IMR-90 (cell line): ENCODE measurements at regions not wholly inside any gene's neighbourhood (a gene's known extent, or its start where the extent isn't known, plus 50 kb on each side); places are given as distances from the start of the nearest gene placed in this dataset.
A peak's percentile ranks its signal among the peaks of the same experiment; 100 is the strongest.
"Not testable (repeated sequence)": the region's sequence is repeated elsewhere in the genome, so short reads cannot be mapped to it uniquely, and the experiment has no call there.

ENCODE experiments used
- ATAC-seq: fragments of 200-7000 bp; cut with Tn5 transposase; 2 replicates; pipeline ENCODE4 v1.9.1; 2020; ENCODE audit warnings: low read depth, mild to moderate bottlenecking, moderate library complexity
- BruUV-seq: library from RNA; stranded (reverse); fragments of 400-500 nt; replicated peaks from 2 replicates; lab custom pipeline; 2021; lab: Mats Ljungman, UMichigan
- CTCF ChIA-PET: fragments of 300-600 bp; formaldehyde crosslinking; extraction: SDS; loops from one replicate; lab custom pipeline; 2021; ENCODE audit warnings: antibody characterized with exemption; lab: Yijun Ruan, JAX
- POLR2A ChIA-PET: fragments of 300-600 bp; sonication (Branson Sonifier 250); formaldehyde crosslinking; loops from one replicate; lab custom pipeline; 2022; ENCODE audit warnings: antibody characterized with exemption; ENCODE audit not compliant: unreplicated experiment; lab: Charles Lee
- DNase-seq: peaks from one replicate; pipeline ENCODE4 v3.0.0; 2013
- H2AFZ ChIP-seq: replicated peaks from 2 replicates; pipeline ENCODE3; 2013; ENCODE audit warnings: low read length, mild to moderate bottlenecking; ENCODE audit not compliant: poor library complexity
- H2AK5ac ChIP-seq: 2 replicates; pipeline ENCODE4 v1.6.1; 2013; ENCODE audit warnings: low read depth, low read length, inconsistent platforms
- H2AK9ac ChIP-seq: replicated peaks from 2 replicates; pipeline ENCODE3; 2013; ENCODE audit warnings: mild to moderate bottlenecking, low read depth, low read length, moderate library complexity; ENCODE audit not compliant: poor library complexity
- H2BK120ac ChIP-seq: 2 replicates; pipeline ENCODE4 v1.6.1; 2013; ENCODE audit warnings: low read depth, low read length, inconsistent platforms
- H2BK15ac ChIP-seq: 3 replicates; pipeline ENCODE4 v1.6.1; 2013; ENCODE audit warnings: low read depth, low read length, inconsistent platforms
- H2BK20ac ChIP-seq: 2 replicates; pipeline ENCODE4 v1.6.1; 2013; ENCODE audit warnings: low read depth, mild to moderate bottlenecking, inconsistent platforms, low read length, moderate library complexity
- H2BK5ac ChIP-seq: 2 replicates; pipeline ENCODE4 v1.6.1; 2013; ENCODE audit warnings: mild to moderate bottlenecking, low read depth, low read length, inconsistent platforms; ENCODE audit not compliant: poor library complexity, severe bottlenecking
- H3K14ac ChIP-seq: replicated peaks from 2 replicates; pipeline ENCODE4 v1.6.1; 2013; ENCODE audit warnings: low read depth, low read length, inconsistent platforms
- H3K18ac ChIP-seq: 2 replicates; pipeline ENCODE4 v1.6.1; 2013; ENCODE audit warnings: low read depth, low read length, control low read depth
- H3K23ac ChIP-seq: 2 replicates; pipeline ENCODE4 v1.6.1; 2013; ENCODE audit warnings: low read depth, low read length, inconsistent platforms
- H3K27ac ChIP-seq: 2 replicates; pipeline ENCODE4 v1.5.1; 2013; ENCODE audit warnings: mild to moderate bottlenecking, control low read depth, low read length; ENCODE audit not compliant: insufficient read depth
- H3K27me3 ChIP-seq: 2 replicates; pipeline ENCODE4 v1.6.1; 2013; ENCODE audit warnings: low read length; ENCODE audit not compliant: control insufficient read depth, insufficient read depth
- H3K36me3 ChIP-seq: 2 replicates; pipeline ENCODE4 v1.6.1; 2013; ENCODE audit warnings: low read length, mixed read lengths; ENCODE audit not compliant: control insufficient read depth, insufficient read depth
- H3K4ac ChIP-seq: 2 replicates; pipeline ENCODE4 v1.6.1; 2013; ENCODE audit warnings: low read depth, low read length, inconsistent platforms
- H3K4me1 ChIP-seq: 2 replicates; pipeline ENCODE4 v1.6.1; 2013; ENCODE audit warnings: low read length, mixed read lengths; ENCODE audit not compliant: control insufficient read depth, insufficient read depth
- H3K4me2 ChIP-seq: 2 replicates; pipeline ENCODE4 v1.6.1; 2013; ENCODE audit warnings: low read depth, mild to moderate bottlenecking, control low read depth, low read length, moderate library complexity
- H3K4me3 ChIP-seq: 2 replicates; pipeline ENCODE4 v1.5.1; 2013; ENCODE audit warnings: low read depth, mild to moderate bottlenecking, control low read depth, low read length, moderate library complexity; ENCODE audit not compliant: insufficient read depth
- H3K56ac ChIP-seq: 2 replicates; pipeline ENCODE4 v1.6.1; 2013; ENCODE audit warnings: low read length, inconsistent platforms; ENCODE audit not compliant: insufficient read depth; ENCODE audit errors: extremely low read depth
- H3K79me1 ChIP-seq, 2 experiments: 2 replicates each; pipeline ENCODE4 v1.6.1; 2013; ENCODE audit warnings: low read length in 2 of 2, inconsistent platforms in 1 of 2, low read depth in 1 of 2
- H3K9ac ChIP-seq: 2 replicates; pipeline ENCODE4 v1.6.1; 2013; ENCODE audit warnings: low read depth, low read length, control low read depth
- H3K9me1 ChIP-seq: 2 replicates; pipeline ENCODE4 v1.6.1; 2013; ENCODE audit warnings: low read length, inconsistent platforms; ENCODE audit not compliant: insufficient read depth
- H3K9me3 ChIP-seq: 2 replicates; pipeline ENCODE4 v1.6.1; 2013; ENCODE audit warnings: low read length; ENCODE audit not compliant: control insufficient read depth, insufficient read depth
- H4K20me1 ChIP-seq: 2 replicates; pipeline ENCODE4 v1.6.1; 2013; ENCODE audit warnings: low read length, inconsistent platforms; ENCODE audit not compliant: insufficient read depth
- H4K5ac ChIP-seq: 2 replicates; pipeline ENCODE4 v1.6.1; 2013; ENCODE audit warnings: mild to moderate bottlenecking, low read depth, low read length, control low read depth
- H4K8ac ChIP-seq, 2 experiments: 2 replicates each; pipeline ENCODE4 v1.6.1; 2013; ENCODE audit warnings: low read depth in 2 of 2, low read length in 2 of 2, control low read depth in 1 of 2, inconsistent platforms in 1 of 2
- H4K91ac ChIP-seq: 2 replicates; pipeline ENCODE4 v1.6.1; 2013; ENCODE audit warnings: low read depth, low read length, inconsistent platforms; ENCODE audit not compliant: insufficient read depth
- FOS ChIP-seq: fragments of 150-350 bp; IDR thresholded peaks from 2 replicates; pipeline ENCODE4 v1.6.1; 2016; ENCODE audit warnings: low read depth, low read length
- RCOR1 ChIP-seq: IDR thresholded peaks from 2 replicates; pipeline ENCODE4 v1.6.1; 2012; ENCODE audit warnings: mild to moderate bottlenecking, low read length, improper control_type of control experiment; ENCODE audit not compliant: insufficient replicate concordance
- WGBS, 2 experiments: methylation state at CpG; one replicate each; pipeline versions ENCODE4 v1.1.5 to v1.1.7; 2013; ENCODE audit warnings: missing lambda C conversion rate in 2 of 2; ENCODE audit not compliant: insufficient read length in 1 of 2; ENCODE audit errors: extremely low coverage in 2 of 2; 5-methylcytosine and 5-hydroxymethylcytosine counted together
- dilution Hi-C: fragments of 300-500 bp; cut with HindIII; formaldehyde crosslinking; loops from one replicate; pipeline ENCODE4 v1.14.3; 2018; ENCODE audit warnings: low sequenced_read_pairs; ENCODE audit not compliant: unreplicated experiment
- in situ Hi-C: fragments of 300-500 bp; cut with MboI; formaldehyde crosslinking; loops from 3 replicates; pipeline ENCODE4 v1.14.3; 2019; ENCODE audit warnings: low sequenced_read_pairs, inconsistent platforms, mixed read lengths
- intact Hi-C: fragments of 100-400 bp; cut with micrococcal nuclease; formaldehyde crosslinking; loops from 2 replicates; pipeline ENCODE4 v1.10.0; 2022

GRCh38 chr4:60729194-60729593 lies 470.9 kb upstream of the ADGRL3 start:
- no peak overlapping the region for H3K18ac ChIP-seq
- peak overlapping the region; percentile 16; the same call in 1 of the 2 replicates for H2BK120ac ChIP-seq
- intact Hi-C loops (no loop called here), dilution Hi-C loops (no loop called here), in situ Hi-C loops (no loop called here)
- no peak overlapping the region for H2BK20ac ChIP-seq
- H3K56ac ChIP-seq: no peak overlapping the region; the same call in 1 of the 2 replicates
- no peak overlapping the region for H3K9ac ChIP-seq
- H4K5ac ChIP-seq: no peak overlapping the region
- H3K23ac ChIP-seq: no peak overlapping the region
- no peaks in the 10 kb centered on the region for H3K9me1 ChIP-seq
- H3K36me3 ChIP-seq: no peaks in the 10 kb centered on the region
- no peak overlapping the region for H2BK15ac ChIP-seq
- no peak overlapping the region for H3K4me2 ChIP-seq
- no peaks in the 10 kb centered on the region for H3K27me3 ChIP-seq
- POLR2A ChIA-PET: no interaction called here
- ATAC-seq (no peak), DNase-seq (peak; percentile 57)
- H3K79me1 ChIP-seq: no peaks in the 10 kb centered on the region
- no TSS peak for BruUV-seq
- TF ChIP-seq FOS (peak; percentile 48; the same call in 1 of the 2 replicates), RCOR1 (no peak)
- H3K4me3 ChIP-seq: no peak overlapping the region
- H3K4me1 ChIP-seq: peaks cover 10% of the 10 kb centered on the region
- H2BK5ac ChIP-seq: peak overlapping the region; percentile 74
- H3K9me3 ChIP-seq: no peaks in the 10 kb centered on the region
- H2AFZ ChIP-seq: no peak overlapping the region
- H2AK5ac ChIP-seq: no peak overlapping the region
- H4K20me1 ChIP-seq: no peaks in the 10 kb centered on the region
- H3K27ac ChIP-seq: no peak overlapping the region
- no peak overlapping the region for H4K91ac ChIP-seq
- CTCF ChIA-PET: no interaction called here
- no peak overlapping the region for H4K8ac ChIP-seq
- no peak overlapping the region for H3K4ac ChIP-seq
- no peak overlapping the region for H3K14ac ChIP-seq
- no peak overlapping the region for H2AK9ac ChIP-seq

- H3K36me3 ChIP-seq, intact Hi-C loops, H3K23ac ChIP-seq, H3K4me3 ChIP-seq, H2BK20ac ChIP-seq, H4K20me1 ChIP-seq, H2BK15ac ChIP-seq, H3K9me3 ChIP-seq, H3K27me3 ChIP-seq, H3K14ac ChIP-seq, H4K8ac ChIP-seq, BruUV-seq, POLR2A ChIA-PET, H3K4me1 ChIP-seq, dilution Hi-C loops, H2AK5ac ChIP-seq, in situ Hi-C loops, H3K18ac ChIP-seq, H3K56ac ChIP-seq, DNase-seq, H4K91ac ChIP-seq, H3K4me2 ChIP-seq, H3K4ac ChIP-seq, H3K9ac ChIP-seq, H4K5ac ChIP-seq, H2AK9ac ChIP-seq, H3K79me1 ChIP-seq, ATAC-seq, H2AFZ ChIP-seq, H3K27ac ChIP-seq, H3K9me1 ChIP-seq, CTCF ChIA-PET: not testable (repeated sequence)
- no CpG with 5 or more reads among the region's 3 CpGs for WGBS, 2 experiments
- peak overlapping the region; percentile 49 for H2BK5ac ChIP-seq
- 0 out of 2 replicates have a peak overlapping the region, but pooled peaks have one; percentile 16 for H2BK120ac ChIP-seq
Measured at GRCh38 chr4:60729764-60730163, 470.4 kb upstream of the ADGRL3 start.
